NCI-H2196 treated with DMSO at 0.1 percent for 48 hours (cell line): ENCODE measurements at regions not wholly inside any gene's neighbourhood (a gene's known extent, or its start where the extent isn't known, plus 50 kb on each side); places are given as distances from the start of the nearest gene placed in this dataset.

Experiments used
- DNase-seq: peaks from one replicate; lab custom pipeline; 2025; ENCODE audit not compliant: unreplicated experiment; lab: John Stamatoyannopoulos, UW

DNA sequence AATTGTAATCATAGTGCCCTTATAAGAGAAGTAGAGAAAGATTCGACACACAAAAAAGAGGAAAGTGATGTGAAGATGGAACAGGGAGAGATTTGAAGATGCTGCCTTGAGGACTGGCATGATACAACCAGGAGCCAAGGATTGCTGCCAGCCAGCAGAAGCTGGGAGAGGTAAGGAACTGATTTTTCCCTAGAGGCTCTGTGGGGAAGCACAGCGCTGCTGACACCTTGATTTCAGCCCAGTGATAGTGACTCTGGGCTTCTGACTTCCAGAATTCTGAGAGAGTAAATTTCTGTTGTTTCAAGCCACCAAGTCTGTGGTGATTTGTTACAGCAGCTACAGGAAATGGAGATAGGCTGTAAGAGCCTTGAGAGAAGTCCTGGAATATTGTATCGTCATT, 98.2 kb downstream of the RAB11FIP2 start:
- DNase-seq, result no peak

DNA sequence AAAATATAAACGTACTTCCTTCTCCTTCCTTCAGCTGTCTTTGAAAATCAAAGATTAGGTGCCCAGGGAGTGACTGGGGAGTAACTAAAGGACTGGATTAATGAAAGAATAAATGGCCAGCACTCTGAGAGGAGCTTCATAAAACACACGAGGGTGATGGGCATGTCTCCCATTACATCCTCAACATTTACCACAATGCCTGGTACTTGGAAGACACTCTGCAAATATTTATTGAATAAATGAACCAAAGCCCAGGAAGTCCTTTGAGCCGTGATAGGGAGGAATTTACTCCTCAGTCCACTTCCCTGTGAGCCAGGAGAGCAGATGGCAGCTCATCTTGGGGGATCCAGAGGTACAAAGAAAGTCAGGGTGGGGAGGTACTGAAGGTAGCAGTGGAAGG, 96.3 kb downstream of the RAB11FIP2 start:
- DNase-seq, result peak; percentile 29
